B cell (primary cell): ENCODE measurements at regions not wholly inside any gene's neighbourhood (a gene's known extent, or its start where the extent isn't known, plus 50 kb on each side); places are given as distances from the start of the nearest gene placed in this dataset.
"Not testable (repeated sequence)": the region's sequence is repeated elsewhere in the genome, so short reads cannot be mapped to it uniquely, and the experiment has no call there.

Experiments used
- CTCF ChIP-seq: fragments of 200-600 bp; IDR thresholded peaks from one replicate; pipeline ENCODE4 v1.8.0; 2022; ENCODE audit warnings: antibody characterized with exemption, mild to moderate bottlenecking
- EZH2 ChIP-seq: IDR thresholded peaks from 2 replicates; pipeline ENCODE4 v1.6.1; 2012; ENCODE audit warnings: borderline replicate concordance, low read depth, mild to moderate bottlenecking, moderate library complexity, low read length; ENCODE audit not compliant: insufficient read depth, poor library complexity, severe bottlenecking

GRCh38 chr1:244300029-244300375, 151.7 kb downstream of the ADSS2 start:
- TF ChIP-seq CTCF, EZH2: not testable (repeated sequence)
